ENCODE measurements at regions not wholly inside any gene's neighbourhood (a gene's known extent, or its start where the extent isn't known, plus 50 kb on each side); places are given as distances from the start of the nearest gene placed in this dataset.

- no peak for TF ChIP-seq YY1 (IDR thresholded peaks at IDR 0.05; ENCODE audit: insufficient read depth, insufficient read length)
- no peak for TF ChIP-seq SUZ12 (IDR thresholded peaks at IDR 0.05; ENCODE audit: extremely low read depth, insufficient read depth, insufficient read length)
- TF ChIP-seq ZNF274 (IDR thresholded peaks at IDR 0.05; ENCODE audit: low read depth, low read length): no peak
These were observed 220.8 kb downstream of the MYCN start for GRCh38 chr2:16161085-16161565.
